H1 (cell line): ENCODE measurements at regions not wholly inside any gene's neighbourhood (a gene's known extent, or its start where the extent isn't known, plus 50 kb on each side); places are given as distances from the start of the nearest gene placed in this dataset.

Source experiments
- CTCF ChIA-PET: fragments of 300-600 bp; sonication (Branson Sonifier 250); formaldehyde crosslinking; loops from one replicate; lab custom pipeline; 2021; ENCODE audit not compliant: partially characterized antibody; lab: Charles Lee
- POLR2A ChIA-PET: fragments of 300-600 bp; sonication (Branson Sonifier 250); formaldehyde crosslinking; loops from one replicate; lab custom pipeline; 2021; ENCODE audit warnings: inconsistent platforms; ENCODE audit not compliant: partially characterized antibody; lab: Charles Lee
- DNase-seq, 2 experiments: peaks; one replicate each; pipeline versions ENCODE4 v3.0.0 to v3.0.0-alpha.2; 2010 to 2022; ENCODE audit warnings: low spot score in 2 of 2, low read depth in 1 of 2, mixed read lengths in 1 of 2
- FAIRE-seq: peaks from 2 replicates; lab custom pipeline; 2011; peaks lifted over from hg19 to GRCh38; lab: Jason Lieb, UNC
- H2AFZ ChIP-seq: 2 replicates; pipeline ENCODE4 v1.8.1; 2012; ENCODE audit warnings: low read length, inconsistent platforms
- H2AK5ac ChIP-seq: 2 replicates; pipeline ENCODE4 v1.6.1; 2013; ENCODE audit warnings: low read depth, low read length
- H2BK120ac ChIP-seq: replicated peaks from 2 replicates; pipeline ENCODE3; 2013; ENCODE audit warnings: low read depth, low read length, inconsistent platforms
- H2BK12ac ChIP-seq: 2 replicates; pipeline ENCODE4 v1.6.1; 2013; ENCODE audit warnings: low read depth, low read length
- H2BK15ac ChIP-seq: 2 replicates; pipeline ENCODE4 v1.6.1; 2013; ENCODE audit warnings: low read length
- H2BK20ac ChIP-seq: 2 replicates; pipeline ENCODE4 v1.6.1; 2013; ENCODE audit warnings: low read length
- H2BK5ac ChIP-seq: 2 replicates; pipeline ENCODE4 v1.6.1; 2013; ENCODE audit warnings: low read depth, low read length
- H3K14ac ChIP-seq: 2 replicates; pipeline ENCODE4 v1.6.1; 2013; ENCODE audit warnings: inconsistent platforms; ENCODE audit not compliant: insufficient read length
- H3K18ac ChIP-seq: 2 replicates; pipeline ENCODE4 v1.6.1; 2013; ENCODE audit warnings: low read length; ENCODE audit errors: extremely low read depth
- H3K23ac ChIP-seq: 2 replicates; pipeline ENCODE4 v1.6.1; 2013; ENCODE audit warnings: inconsistent platforms; ENCODE audit not compliant: insufficient read length
- H3K23me2 ChIP-seq: 2 replicates; pipeline ENCODE4 v1.6.1; 2013; ENCODE audit warnings: low read depth, low read length
- H3K27ac ChIP-seq: 2 replicates; pipeline ENCODE4 v1.6.1; 2011; ENCODE audit warnings: low read depth, low read length, inconsistent platforms
- H3K27me3 ChIP-seq, 4 experiments: replicated peaks in 1 of 4; 1 replicate in 1 of 4; 2 replicates in 3 of 4; pipeline versions ENCODE4 v1.6.1 to v1.8.1; 2011 to 2013; ENCODE audit warnings: low read length in 3 of 4, mild to moderate bottlenecking in 3 of 4, inconsistent platforms in 2 of 4, mixed read lengths in 2 of 4, moderate library complexity in 1 of 4; ENCODE audit not compliant: control insufficient read depth in 3 of 4, insufficient read depth in 3 of 4; ENCODE audit errors: extremely low read depth in 1 of 4
- H3K36me3 ChIP-seq, 4 experiments: 2 replicates each; pipeline versions ENCODE4 v1.6.1 to v1.8.1; 2011 to 2013; ENCODE audit warnings: mild to moderate bottlenecking in 4 of 4, low read length in 3 of 4, moderate library complexity in 2 of 4, control low read depth in 1 of 4, inconsistent platforms in 1 of 4; ENCODE audit not compliant: insufficient read depth in 4 of 4, control insufficient read depth in 2 of 4
- H3K4ac ChIP-seq: replicated peaks from 2 replicates; pipeline ENCODE3; 2013; ENCODE audit warnings: low read length, low read depth, mixed read lengths, inconsistent platforms; ENCODE audit not compliant: insufficient read length
- H3K4me1 ChIP-seq, 4 experiments: replicated peaks in 1 of 4; 1 replicate in 1 of 4; 2 replicates in 3 of 4; pipeline versions ENCODE4 v1.6.1 to v1.8.1; 2011 to 2013; ENCODE audit warnings: low read length in 3 of 4, inconsistent platforms in 2 of 4, mixed read lengths in 1 of 4; ENCODE audit not compliant: insufficient read depth in 4 of 4, control insufficient read depth in 3 of 4
- H3K4me2 ChIP-seq, 2 experiments: 2 replicates each; pipeline versions ENCODE4 v1.6.1 to v1.8.1; 2011 to 2013; ENCODE audit warnings: low read depth in 2 of 2, low read length in 2 of 2, control low read depth in 1 of 2, inconsistent platforms in 1 of 2, mild to moderate bottlenecking in 1 of 2; ENCODE audit not compliant: insufficient read depth in 1 of 2
- H3K4me3 ChIP-seq, 4 experiments: fragments of 200-600, 300-600 bp in 1 of 4; sonication (generic), shearing (Covaris generic), sonication (Bioruptor Twin) in 1 of 4; 2 replicates each; pipeline versions ENCODE4 v1.5.1 to v1.8.1; 2011 to 2016; ENCODE audit warnings: low read length in 4 of 4, low read depth in 3 of 4, control low read depth in 2 of 4, inconsistent platforms in 2 of 4, mild to moderate bottlenecking in 2 of 4, mixed read lengths in 1 of 4, moderate library complexity in 1 of 4; ENCODE audit not compliant: insufficient read depth in 2 of 4; ENCODE audit errors: extremely low read depth in 1 of 4
- H3K56ac ChIP-seq: replicated peaks from 2 replicates; pipeline ENCODE3; 2013; ENCODE audit warnings: low read depth, mild to moderate bottlenecking, mixed read lengths, low read length, inconsistent platforms; ENCODE audit not compliant: insufficient read length
- H3K79me1 ChIP-seq: 2 replicates; pipeline ENCODE4 v1.6.1; 2013; ENCODE audit warnings: low read depth, low read length, control low read depth
- H3K79me2 ChIP-seq, 2 experiments: 2 replicates each; pipeline versions ENCODE4 v1.6.1 to v1.8.1; 2012 to 2013; ENCODE audit warnings: low read length in 2 of 2, mild to moderate bottlenecking in 2 of 2, inconsistent platforms in 1 of 2; ENCODE audit not compliant: insufficient read depth in 2 of 2, control insufficient read depth in 1 of 2
- H3K9ac ChIP-seq, 4 experiments: replicated peaks in 1 of 4; 1 replicate in 1 of 4; 2 replicates in 3 of 4; pipeline versions ENCODE4 v1.6.1 to v1.8.1; 2011 to 2013; ENCODE audit warnings: low read depth in 3 of 4, low read length in 3 of 4, control low read depth in 2 of 4, mild to moderate bottlenecking in 2 of 4, moderate library complexity in 2 of 4, inconsistent platforms in 1 of 4; ENCODE audit errors: extremely low read depth in 1 of 4
- H3K9me3 ChIP-seq, 2 experiments: 2 replicates each; pipeline versions ENCODE4 v1.6.1 to v1.8.1; 2012 to 2013; ENCODE audit warnings: mild to moderate bottlenecking in 2 of 2, moderate library complexity in 2 of 2, control low read depth in 1 of 2, inconsistent platforms in 1 of 2, low read depth in 1 of 2, low read length in 1 of 2, mixed read lengths in 1 of 2; ENCODE audit not compliant: insufficient read depth in 2 of 2
- H4K20me1 ChIP-seq, 2 experiments: replicated peaks in 1 of 2; 2 replicates each; pipeline versions ENCODE3 to v1.8.1; 2011 to 2013; ENCODE audit warnings: inconsistent platforms in 2 of 2, low read length in 2 of 2, mild to moderate bottlenecking in 1 of 2; ENCODE audit not compliant: insufficient read depth in 2 of 2, control insufficient read depth in 1 of 2
- H4K5ac ChIP-seq: 2 replicates; pipeline ENCODE4 v1.6.1; 2013; ENCODE audit warnings: low read length, low read depth, mixed read lengths, inconsistent platforms; ENCODE audit not compliant: insufficient read length
- H4K8ac ChIP-seq: 2 replicates; pipeline ENCODE4 v1.8.0; 2013; ENCODE audit warnings: mild to moderate bottlenecking, moderate library complexity, low read length, inconsistent platforms; ENCODE audit not compliant: insufficient read depth; ENCODE audit errors: extremely low read depth
- H4K91ac ChIP-seq: replicated peaks from 2 replicates; pipeline ENCODE3; 2013; ENCODE audit warnings: low read length, mixed read lengths, inconsistent platforms; ENCODE audit not compliant: insufficient read length
- RBBP5 ChIP-seq: IDR thresholded peaks from 2 replicates; pipeline ENCODE4 v1.7.1; 2012; ENCODE audit warnings: low read depth, mild to moderate bottlenecking, inconsistent platforms, low read length, moderate library complexity, borderline replicate concordance
- SP4 ChIP-seq: IDR thresholded peaks from 2 replicates; pipeline ENCODE4 v1.6.1; 2012; ENCODE audit warnings: low read length, inconsistent platforms
- WGBS, 2 experiments: shearing (Covaris generic) in 1 of 2; methylation state at CpG; one replicate each; pipeline versions ENCODE4 v1.1.6 to v1.1.7; 2013 to 2015; ENCODE audit warnings: low lambda C conversion rate in 2 of 2, mixed read lengths in 2 of 2, inconsistent platforms in 1 of 2, low coverage in 1 of 2, missing lambda C conversion rate in 1 of 2; ENCODE audit not compliant: insufficient replicate concordance in 2 of 2, insufficient coverage in 1 of 2, insufficient read length in 1 of 2; ENCODE audit errors: extremely low coverage in 1 of 2, missing lambda C conversion rate in 1 of 2; 5-methylcytosine and 5-hydroxymethylcytosine counted together

GRCh38 chr6:168791917-168792316, 350.9 kb downstream of the SMOC2 start:
- Histone ChIP-seq H3K23me2 (no peaks in the 10 kb centered on the region), H4K5ac (no peak overlapping the region), H3K9ac (no peak overlapping the region), H2BK5ac (no peak overlapping the region), H2AK5ac (no peak overlapping the region), H3K27me3 (no peaks in the 10 kb centered on the region), H2BK15ac (no peak overlapping the region), H3K79me2 (no peaks in the 10 kb centered on the region), H3K36me3 (no peaks in the 10 kb centered on the region), H3K4me2 (no peak overlapping the region), H4K91ac (no peak overlapping the region), H2BK12ac (no peak overlapping the region), H3K27ac (no peak overlapping the region), H3K4me3 (no peak overlapping the region), H3K56ac (no peak overlapping the region)
- FAIRE-seq, result no peak
- TF ChIP-seq SP4, result no peak
- TF ChIP-seq RBBP5, result no peak
- TF ChIP-seq, all 59 proteins: peak for 0
- no peak overlapping the region for H3K23ac ChIP-seq
- no peaks in the 10 kb centered on the region for H4K20me1 ChIP-seq
- no peak for DNase-seq
- H4K8ac ChIP-seq, result no peak overlapping the region
- no peaks in the 10 kb centered on the region for H3K79me1 ChIP-seq
- peaks cover 0 to 7% of the 10 kb centered on the region in 2 experiments; a peak in 2 of 4 replicates for H3K9me3 ChIP-seq
- POLR2A ChIA-PET, result no interaction called here
- no peak overlapping the region for H3K14ac ChIP-seq
- no peaks in the 10 kb centered on the region for H3K4me1 ChIP-seq
- H2BK20ac ChIP-seq, result no peak overlapping the region
- H2AFZ ChIP-seq, result no peak overlapping the region
- no peak overlapping the region for H3K18ac ChIP-seq
- CTCF ChIA-PET, result no interaction called here
- H3K4ac ChIP-seq, result no peak overlapping the region
- H2BK120ac ChIP-seq, result no peak overlapping the region
- 93% methylated on average over 4 of the region's 4 CpGs; no CpG with 5 or more reads in 1 of the 2 experiments for WGBS, 2 experiments
